NCI-H1092 (cell line): ENCODE measurements at regions not wholly inside any gene's neighbourhood (a gene's known extent, or its start where the extent isn't known, plus 50 kb on each side); places are given as distances from the start of the nearest gene placed in this dataset.

Experiments
- DNase-seq: peaks from one replicate; lab custom pipeline; 2025; lab: John Stamatoyannopoulos, UW

GRCh38 chr6:143621876-143622605 is 55.7 kb upstream of the PHACTR2 start:
- DNase-seq = no peak

- DNase-seq = no peak
Measured at GRCh38 chr6:143621159-143621873, 56.4 kb upstream of the PHACTR2 start.

GRCh38 chr6:143620447-143620846 is 57.3 kb upstream of the PHACTR2 start:
- DNase-seq = no peak

- no peak for DNase-seq
Measured at GRCh38 chr6:143619824-143620401, 57.9 kb upstream of the PHACTR2 start.

GRCh38 chr6:143616741-143617140 is 61.0 kb upstream of the PHACTR2 start:
- DNase-seq = no peak

- DNase-seq = no peak
Measured at GRCh38 chr6:143615785-143616184, 62.0 kb upstream of the PHACTR2 start.

- no peak for DNase-seq
Measured at GRCh38 chr6:143614235-143614634, 63.5 kb upstream of the PHACTR2 start.

- no peak for DNase-seq
Measured at GRCh38 chr6:143613749-143614148, 64.0 kb upstream of the PHACTR2 start.

GRCh38 chr6:143612186-143612585 is 65.6 kb upstream of the PHACTR2 start:
- DNase-seq = no peak

- no peak for DNase-seq
Measured at GRCh38 chr6:143611580-143611979, 66.2 kb upstream of the PHACTR2 start.

- DNase-seq = no peak
Measured at GRCh38 chr6:143609972-143610371, 67.8 kb upstream of the PHACTR2 start.

- DNase-seq = no peak
Measured at GRCh38 chr6:143609501-143609900, 68.3 kb upstream of the PHACTR2 start.

GRCh38 chr6:143608906-143609305 is 68.9 kb upstream of the PHACTR2 start:
- DNase-seq = no peak

GRCh38 chr6:143607974-143608373 is 69.8 kb upstream of the PHACTR2 start:
- DNase-seq = no peak

GRCh38 chr6:143607168-143607567 is 70.6 kb upstream of the PHACTR2 start:
- DNase-seq = no peak

GRCh38 chr6:143605906-143606521 is 71.8 kb upstream of the PHACTR2 start:
- DNase-seq = no peak

GRCh38 chr6:143603455-143603854 is 74.3 kb upstream of the PHACTR2 start:
- no peak for DNase-seq

GRCh38 chr6:143601504-143601903 is 76.3 kb upstream of the PHACTR2 start:
- no peak for DNase-seq

GRCh38 chr6:143600821-143601220 is 76.9 kb upstream of the PHACTR2 start:
- no peak for DNase-seq

GRCh38 chr6:143598466-143599080 is 79.2 kb upstream of the PHACTR2 start:
- DNase-seq = no peak

- DNase-seq = no peak
Measured at GRCh38 chr6:143596866-143597265, 80.9 kb upstream of the PHACTR2 start.

- no peak for DNase-seq
Measured at GRCh38 chr6:143595251-143596036, 82.3 kb upstream of the PHACTR2 start.
